GM19240 (cell line): ENCODE measurements at regions not wholly inside any gene's neighbourhood (a gene's known extent, or its start where the extent isn't known, plus 50 kb on each side); places are given as distances from the start of the nearest gene placed in this dataset.

Experiments used
- DNase-seq: peaks from one replicate; pipeline ENCODE4 v3.0.0; 2011; ENCODE audit warnings: low spot score; ENCODE audit not compliant: insufficient read length

DNA sequence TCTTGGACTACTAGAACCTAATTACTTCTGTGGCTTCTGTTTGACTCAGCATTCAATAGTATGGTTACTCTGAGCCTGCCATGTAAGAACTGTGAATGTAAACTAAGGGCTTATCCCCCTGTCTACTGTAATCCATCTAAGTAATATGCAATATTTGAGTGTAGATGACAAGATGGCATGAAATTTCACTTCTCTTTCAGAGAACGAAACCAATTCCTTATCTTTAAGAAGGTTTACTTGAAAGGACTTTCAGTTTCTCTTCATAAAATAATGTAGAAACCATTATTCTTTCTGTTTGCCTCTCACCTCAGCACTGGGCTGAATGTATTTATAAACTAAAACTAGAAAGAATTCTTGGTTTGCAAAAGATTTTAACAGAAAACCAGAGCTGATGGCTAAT is 60.4 kb upstream of the ARID2 start:
- DNase-seq = peak; percentile 13

DNA sequence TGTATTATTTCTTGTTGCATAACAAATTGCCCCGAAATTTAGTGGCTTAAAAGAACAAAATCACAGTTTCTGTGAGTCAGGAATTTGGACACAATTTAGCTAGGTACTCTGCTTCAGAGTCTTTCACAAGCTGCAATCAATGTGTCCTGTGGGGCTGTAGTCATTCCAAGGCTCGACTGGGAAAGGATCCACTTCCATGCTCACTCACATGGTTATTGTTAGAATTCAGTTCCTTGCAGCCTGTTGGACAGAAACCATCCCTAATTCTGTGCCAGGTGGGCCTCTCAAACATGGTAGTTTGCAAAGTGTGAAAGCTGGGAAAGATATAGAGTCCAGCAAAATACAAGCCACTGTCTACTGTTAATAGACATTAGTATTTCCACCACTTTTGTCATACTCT is 59.7 kb upstream of the ARID2 start:
- no peak for DNase-seq

GRCh38 chr12:45670346-45671065 is 59.0 kb upstream of the ARID2 start:
- DNase-seq = peak; percentile 6

DNA sequence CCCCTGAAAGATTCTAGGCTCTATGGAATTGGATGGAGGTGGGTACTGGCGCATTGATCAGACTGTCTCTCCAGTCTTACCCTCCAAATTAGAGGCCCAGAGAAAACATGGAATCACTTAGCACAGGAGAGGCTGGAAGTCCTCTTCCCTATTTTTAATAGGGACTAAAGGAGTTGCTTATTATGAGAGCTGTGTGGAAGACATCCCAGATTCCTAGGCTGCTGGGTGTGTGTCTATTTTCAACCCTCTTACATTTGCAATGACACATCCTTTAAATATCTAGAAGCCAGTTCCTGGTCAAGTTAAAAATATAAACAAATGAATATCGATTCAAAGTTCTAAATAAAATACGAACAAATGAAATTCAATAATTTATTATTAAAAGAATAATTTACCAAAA is 58.3 kb upstream of the ARID2 start:
- no peak for DNase-seq

GRCh38 chr12:45674181-45674977 is 55.1 kb upstream of the ARID2 start:
- DNase-seq = no peak

GRCh38 chr12:45675534-45675933 is 54.0 kb upstream of the ARID2 start:
- DNase-seq = no peak
